ENCODE measurements at regions not wholly inside any gene's neighbourhood (a gene's known extent, or its start where the extent isn't known, plus 50 kb on each side); places are given as distances from the start of the nearest gene placed in this dataset.
"Not testable (repeated sequence)": the region's sequence is repeated elsewhere in the genome, so short reads cannot be mapped to it uniquely, and the experiment has no call there.

DNA sequence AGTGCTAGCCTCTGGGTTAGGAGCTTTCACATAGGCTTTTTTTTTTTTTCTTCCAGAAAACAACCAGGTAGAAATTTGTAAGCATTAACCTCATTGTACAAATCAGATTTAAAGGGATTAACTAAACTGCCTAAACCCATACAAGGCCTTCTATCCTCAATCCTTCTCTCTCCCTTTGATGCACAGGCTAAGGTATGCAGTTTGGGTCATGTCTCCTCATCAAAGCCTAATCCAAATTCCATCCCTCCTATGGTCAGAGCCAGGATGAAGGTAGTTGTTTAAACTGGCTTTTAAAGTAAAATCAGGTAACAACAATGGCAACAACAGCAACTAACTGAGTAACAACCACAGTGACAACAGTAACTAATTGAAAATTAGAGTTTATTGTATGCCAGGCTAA is 115.6 kb upstream of the SOX2 start:
- Histone ChIP-seq H3K27ac (no peak overlapping the region), H3K9me3 (no peaks in the 10 kb centered on the region), H3K4me1 (no peaks in the 10 kb centered on the region), H3K36me3 (no peaks in the 10 kb centered on the region), H3K27me3 (no peaks in the 10 kb centered on the region), H3K4me3 (no peak overlapping the region)
- DNase-seq, result no peak
- intact Hi-C loops (cut with DNase I), result no loop called here
- no peak for TF ChIP-seq EP300 (IDR thresholded peaks at IDR 0.05)
- TF ChIP-seq, protein P1, sequence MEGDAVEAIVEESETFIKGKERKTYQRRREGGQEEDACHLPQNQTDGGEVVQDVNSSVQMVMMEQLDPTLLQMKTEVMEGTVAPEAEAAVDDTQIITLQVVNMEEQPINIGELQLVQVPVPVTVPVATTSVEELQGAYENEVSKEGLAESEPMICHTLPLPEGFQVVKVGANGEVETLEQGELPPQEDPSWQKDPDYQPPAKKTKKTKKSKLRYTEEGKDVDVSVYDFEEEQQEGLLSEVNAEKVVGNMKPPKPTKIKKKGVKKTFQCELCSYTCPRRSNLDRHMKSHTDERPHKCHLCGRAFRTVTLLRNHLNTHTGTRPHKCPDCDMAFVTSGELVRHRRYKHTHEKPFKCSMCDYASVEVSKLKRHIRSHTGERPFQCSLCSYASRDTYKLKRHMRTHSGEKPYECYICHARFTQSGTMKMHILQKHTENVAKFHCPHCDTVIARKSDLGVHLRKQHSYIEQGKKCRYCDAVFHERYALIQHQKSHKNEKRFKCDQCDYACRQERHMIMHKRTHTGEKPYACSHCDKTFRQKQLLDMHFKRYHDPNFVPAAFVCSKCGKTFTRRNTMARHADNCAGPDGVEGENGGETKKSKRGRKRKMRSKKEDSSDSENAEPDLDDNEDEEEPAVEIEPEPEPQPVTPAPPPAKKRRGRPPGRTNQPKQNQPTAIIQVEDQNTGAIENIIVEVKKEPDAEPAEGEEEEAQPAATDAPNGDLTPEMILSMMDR (IDR thresholded peaks at IDR 0.05), result no peak
- TF ChIP-seq POLR2AphosphoS5 (IDR thresholded peaks at IDR 0.05), result no peak
- no peak for TF ChIP-seq POLR2A (IDR thresholded peaks at IDR 0.05)

DNA sequence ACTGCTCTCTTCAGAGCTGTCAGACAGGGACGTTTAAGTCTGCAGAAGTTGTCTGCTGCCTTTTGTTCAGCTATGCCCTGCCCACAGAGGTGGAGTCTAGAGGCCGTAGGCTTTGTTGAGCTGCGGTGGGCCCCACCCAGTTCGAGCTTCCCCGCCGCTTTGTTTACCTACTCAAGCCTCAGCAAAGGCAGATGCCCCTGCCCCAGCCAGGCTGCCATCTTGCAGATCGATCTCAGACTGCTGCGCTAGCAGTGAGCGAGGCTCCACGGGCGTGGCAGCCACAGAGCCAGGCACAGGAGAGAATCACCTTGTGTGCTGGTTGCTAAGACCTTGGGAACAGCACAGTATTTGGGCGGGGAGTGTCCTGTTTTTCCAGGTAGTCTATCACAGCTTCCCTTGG is 120.8 kb upstream of the SOX2 start:
- DNase-seq; H3K27me3 ChIP-seq; intact Hi-C loops (cut with DNase I); H3K36me3 ChIP-seq; H3K4me3 ChIP-seq; H3K9me3 ChIP-seq; H3K4me1 ChIP-seq; H3K27ac ChIP-seq: not testable (repeated sequence)
- WGBS, 2 donors, result 81 to 83% methylated on average over 12 of the region's 12 CpGs

DNA sequence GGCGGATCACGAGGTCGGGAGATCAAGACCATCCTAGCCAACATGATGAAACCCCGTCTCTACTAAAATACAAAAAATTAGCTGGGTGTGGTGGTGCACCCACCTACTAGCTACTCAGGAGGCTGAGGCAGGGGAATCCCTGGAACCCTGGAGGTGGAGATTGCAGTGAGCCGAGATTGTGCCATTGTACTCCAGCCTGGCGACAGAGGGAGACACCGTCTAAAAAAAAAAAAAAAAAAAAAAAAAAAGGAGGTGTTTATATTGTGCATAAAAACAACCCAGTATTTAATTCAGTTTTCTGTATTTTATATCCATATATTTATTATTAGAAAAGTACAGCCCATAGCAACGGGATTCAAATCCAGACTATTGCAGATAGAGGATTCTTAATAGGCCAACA is 129.1 kb upstream of the SOX2 start:
- Histone ChIP-seq H3K4me1 (no peaks in the 10 kb centered on the region), H3K27me3 (no peaks in the 10 kb centered on the region), H3K9me3 (no peaks in the 10 kb centered on the region), H3K36me3 (no peaks in the 10 kb centered on the region), H3K4me3 (no peak overlapping the region), H3K27ac (no peak overlapping the region)
- TF ChIP-seq POLR2AphosphoS5 (IDR thresholded peaks at IDR 0.05), result no peak
- no peak for TF ChIP-seq POLR2A (IDR thresholded peaks at IDR 0.05)
- no peak for TF ChIP-seq EP300 (IDR thresholded peaks at IDR 0.05)
- TF ChIP-seq, protein P1 (IDR thresholded peaks at IDR 0.05), result no peak
- WGBS, 2 donors, result 89 to 93% methylated on average over 8 of the region's 8 CpGs
- no peak for DNase-seq
- intact Hi-C loops (cut with DNase I), result no loop called here

DNA sequence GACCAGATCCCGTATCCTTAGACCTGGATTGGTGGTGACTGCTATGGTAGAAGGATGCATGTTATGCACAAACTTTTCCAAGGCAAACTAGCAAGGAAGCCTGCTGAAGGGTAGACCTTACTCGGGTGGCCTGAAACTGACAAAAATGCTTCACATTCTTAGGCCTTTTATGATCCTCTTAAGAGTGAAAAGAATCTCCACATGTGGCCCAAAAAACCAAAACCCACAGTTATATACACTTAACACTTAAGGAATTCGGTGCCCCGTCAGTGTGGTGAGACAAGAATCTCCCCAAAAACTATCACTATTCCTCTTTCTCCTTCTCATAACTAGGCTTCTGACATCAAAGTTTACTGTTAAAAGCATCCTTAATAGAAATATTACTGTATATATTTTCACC is 130.1 kb upstream of the SOX2 start:
- intact Hi-C loops (cut with DNase I), result no loop called here
- 72 to 80% methylated on average over 4 of the region's 4 CpGs for WGBS, 2 donors
- H3K4me1 ChIP-seq, result no peaks in the 10 kb centered on the region
- H3K9me3 ChIP-seq, result no peaks in the 10 kb centered on the region
- TF ChIP-seq POLR2A (IDR thresholded peaks at IDR 0.05) (no peak), EP300 (IDR thresholded peaks at IDR 0.05) (no peak), POLR2AphosphoS5 (IDR thresholded peaks at IDR 0.05) (no peak)
- TF ChIP-seq, protein P1 (IDR thresholded peaks at IDR 0.05), result no peak
- H3K36me3 ChIP-seq, result no peaks in the 10 kb centered on the region
- no peak overlapping the region for H3K4me3 ChIP-seq
- no peak overlapping the region for H3K27ac ChIP-seq
- H3K27me3 ChIP-seq, result no peaks in the 10 kb centered on the region
- no peak for DNase-seq

DNA sequence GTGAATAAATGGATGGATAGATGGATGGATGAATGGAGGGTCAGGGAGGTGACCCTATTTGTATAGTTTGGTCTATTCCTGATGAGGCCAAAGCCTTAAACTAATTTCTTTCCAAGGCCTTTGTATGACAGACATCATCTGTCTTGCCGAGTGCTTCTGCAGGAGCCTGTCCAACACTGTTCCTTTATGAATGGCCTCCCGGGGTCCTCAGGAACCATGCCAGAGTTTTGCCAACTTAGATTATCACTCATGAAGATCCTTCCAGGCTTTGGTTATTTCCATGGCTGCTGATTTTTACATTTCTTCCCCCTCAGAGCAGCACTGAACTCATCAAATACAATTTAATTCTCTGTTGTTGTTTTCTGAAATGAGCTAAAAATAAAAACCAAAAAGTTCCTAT is 133.0 kb upstream of the SOX2 start:
- H3K9me3 ChIP-seq, result no peaks in the 10 kb centered on the region
- TF ChIP-seq POLR2AphosphoS5 (IDR thresholded peaks at IDR 0.05) (no peak), EP300 (IDR thresholded peaks at IDR 0.05) (no peak), POLR2A (IDR thresholded peaks at IDR 0.05) (no peak)
- TF ChIP-seq, protein P1 (IDR thresholded peaks at IDR 0.05), result no peak
- DNase-seq, result no peak
- WGBS, 2 donors, result 80% methylated on average over 2 of the region's 2 CpGs
- H3K4me3 ChIP-seq, result no peak overlapping the region
- H3K27ac ChIP-seq, result no peak overlapping the region
- no peaks in the 10 kb centered on the region for H3K4me1 ChIP-seq
- no peaks in the 10 kb centered on the region for H3K36me3 ChIP-seq
- intact Hi-C loops (cut with DNase I), result no loop called here
- no peaks in the 10 kb centered on the region for H3K27me3 ChIP-seq
